ENCODE measurements at regions not wholly inside any gene's neighbourhood (a gene's known extent, or its start where the extent isn't known, plus 50 kb on each side); places are given as distances from the start of the nearest gene placed in this dataset.

- H3K4me3 ChIP-seq = no peak overlapping the region
- H3K27ac ChIP-seq = no peak overlapping the region
- H3K4me1 ChIP-seq = no peaks in the 10 kb centered on the region
- H3K36me3 ChIP-seq = no peaks in the 10 kb centered on the region
- DNase-seq (no peak), ATAC-seq (no peak)
- no peaks in the 10 kb centered on the region for H3K9me3 ChIP-seq
- intact Hi-C loops (cut with DNase I) = no loop called here
- TF ChIP-seq CTCF (IDR thresholded peaks at IDR 0.05) = no peak
- no peaks in the 10 kb centered on the region for H3K27me3 ChIP-seq (ENCODE audit: low read depth)
These were observed 68.3 kb upstream of the BTBD3 start for GRCh38 chr20:11849270-11849915.

- Histone ChIP-seq H3K4me3 (no peak overlapping the region), H3K36me3 (no peaks in the 10 kb centered on the region), H3K27me3 (ENCODE audit: low read depth) (no peaks in the 10 kb centered on the region), H3K4me1 (no peaks in the 10 kb centered on the region), H3K9me3 (no peaks in the 10 kb centered on the region), H3K27ac (no peak overlapping the region)
- ATAC-seq (no peak), DNase-seq (no peak)
- no peak for TF ChIP-seq CTCF (IDR thresholded peaks at IDR 0.05)
- intact Hi-C loops (cut with DNase I) = no loop called here
These were observed 67.6 kb upstream of the BTBD3 start for GRCh38 chr20:11849976-11850670.

GRCh38 chr20:11850901-11851300 lies 66.8 kb upstream of the BTBD3 start:
- no peaks in the 10 kb centered on the region for H3K27me3 ChIP-seq (ENCODE audit: low read depth)
- ATAC-seq (no peak), DNase-seq (no peak)
- H3K27ac ChIP-seq = no peak overlapping the region
- no peaks in the 10 kb centered on the region for H3K9me3 ChIP-seq
- TF ChIP-seq CTCF (IDR thresholded peaks at IDR 0.05) = no peak
- no peaks in the 10 kb centered on the region for H3K36me3 ChIP-seq
- H3K4me3 ChIP-seq = no peak overlapping the region
- no peaks in the 10 kb centered on the region for H3K4me1 ChIP-seq
- intact Hi-C loops (cut with DNase I) = no loop called here

- Histone ChIP-seq H3K4me1 (no peaks in the 10 kb centered on the region), H3K4me3 (no peak overlapping the region), H3K9me3 (no peaks in the 10 kb centered on the region), H3K27ac (no peak overlapping the region), H3K36me3 (no peaks in the 10 kb centered on the region), H3K27me3 (ENCODE audit: low read depth) (no peaks in the 10 kb centered on the region)
- no peak for DNase-seq
- ATAC-seq = no peak
- no peak for TF ChIP-seq CTCF (IDR thresholded peaks at IDR 0.05)
- intact Hi-C loops (cut with DNase I) = no loop called here
These were observed 66.0 kb upstream of the BTBD3 start for GRCh38 chr20:11851646-11852045.

- no peaks in the 10 kb centered on the region for H3K27me3 ChIP-seq (ENCODE audit: low read depth)
- intact Hi-C loops (cut with DNase I) = no loop called here
- H3K27ac ChIP-seq = no peak overlapping the region
- ATAC-seq (no peak), DNase-seq (no peak)
- H3K36me3 ChIP-seq = no peaks in the 10 kb centered on the region
- H3K4me1 ChIP-seq = no peaks in the 10 kb centered on the region
- TF ChIP-seq CTCF (IDR thresholded peaks at IDR 0.05) = no peak
- H3K4me3 ChIP-seq = no peak overlapping the region
- no peaks in the 10 kb centered on the region for H3K9me3 ChIP-seq
These were observed 65.5 kb upstream of the BTBD3 start for GRCh38 chr20:11852189-11852588.
